K562 (cell line): ENCODE measurements at regions not wholly inside any gene's neighbourhood (a gene's known extent, or its start where the extent isn't known, plus 50 kb on each side); places are given as distances from the start of the nearest gene placed in this dataset.

Experiments used
- GATA2 ChIP-seq: sonication (generic); formaldehyde crosslinking; IDR thresholded peaks from 2 replicates; pipeline ENCODE4 v1.4.0; 2020; ENCODE audit warnings: mild to moderate bottlenecking, missing genetic modification reagents
- NFYB ChIP-seq: IDR thresholded peaks from 2 replicates; pipeline ENCODE4 v1.6.1; 2011; ENCODE audit warnings: mild to moderate bottlenecking, moderate library complexity; ENCODE audit not compliant: insufficient read length; ENCODE audit errors: extremely low read depth
- NR2C2 ChIP-seq, 2 experiments: fragments of 200-800 bp in 1 of 2; sonication (Bioruptor generic) in 1 of 2; sonication (generic) in 1 of 2; formaldehyde crosslinking in 1 of 2; IDR thresholded peaks; 2 replicates each; pipeline versions ENCODE4 v1.6.1 to v1.8.0; 2016 to 2022; ENCODE audit warnings: mild to moderate bottlenecking in 1 of 2, missing compliant biosample characterization in 1 of 2, missing genetic modification characterization in 1 of 2, missing genetic modification reagents in 1 of 2
- PHF8 ChIP-seq: fragments of 200-600 bp; sonication (generic); IDR thresholded peaks from 2 replicates; pipeline ENCODE4 v1.6.1; 2012; ENCODE audit warnings: mixed run types, mild to moderate bottlenecking, inconsistent platforms, low read length, moderate library complexity, borderline replicate concordance
- POLR2AphosphoS5 ChIP-seq: IDR thresholded peaks from 2 replicates; pipeline ENCODE4 v1.6.1; 2011; ENCODE audit warnings: mild to moderate bottlenecking, low read depth, low read length, moderate library complexity; ENCODE audit not compliant: control insufficient read depth, insufficient read depth
- SOX6 ChIP-seq: fragments of 450-650 bp; IDR thresholded peaks from 2 replicates; pipeline ENCODE4 v1.6.1; 2014; ENCODE audit warnings: mild to moderate bottlenecking
- ZNF12 ChIP-seq: sonication (generic); formaldehyde crosslinking; IDR thresholded peaks from 2 replicates; pipeline ENCODE4 v1.4.0; 2020; ENCODE audit warnings: mild to moderate bottlenecking, missing genetic modification reagents
- ZNF274 ChIP-seq: IDR thresholded peaks from 2 replicates; pipeline ENCODE4 v1.6.1; 2011; ENCODE audit warnings: low read depth, mild to moderate bottlenecking, low read length, moderate library complexity, borderline replicate concordance
- ZNF551 ChIP-seq: fragments of 250-450 bp; sonication (Bioruptor Pico); IDR thresholded peaks from 2 replicates; pipeline ENCODE4 v1.5.0; 2021; ENCODE audit warnings: mild to moderate bottlenecking, moderate library complexity
- ZSCAN29 ChIP-seq: fragments of 450-650 bp; IDR thresholded peaks from 2 replicates; pipeline ENCODE4 v1.6.1; 2017
- TF ChIP-seq, protein P1 (sequence below), 3 experiments: IDR thresholded peaks in 2 of 3; conservative IDR thresholded peaks in 1 of 3; 2 replicates each; pipeline ENCODE4 v1.5.1; 2011 to 2012; ENCODE audit warnings: low read length in 3 of 3, mild to moderate bottlenecking in 3 of 3, control low read depth in 2 of 3, improper control_type of control experiment in 1 of 3, inconsistent platforms in 1 of 3, low read depth in 1 of 3, mixed read lengths in 1 of 3, moderate library complexity in 1 of 3; ENCODE audit not compliant: insufficient read depth in 2 of 3
- TF ChIP-seq, protein P2 (sequence below): sonication (generic); formaldehyde crosslinking; IDR thresholded peaks from 2 replicates; pipeline ENCODE4 v1.9.0; 2022; ENCODE audit warnings: mild to moderate bottlenecking, missing genetic modification reagents
- TF ChIP-seq, protein P3 (sequence below): IDR thresholded peaks from 2 replicates; pipeline ENCODE4 v1.6.1; 2016; ENCODE audit warnings: missing genetic modification characterization, missing compliant biosample characterization

DNA sequence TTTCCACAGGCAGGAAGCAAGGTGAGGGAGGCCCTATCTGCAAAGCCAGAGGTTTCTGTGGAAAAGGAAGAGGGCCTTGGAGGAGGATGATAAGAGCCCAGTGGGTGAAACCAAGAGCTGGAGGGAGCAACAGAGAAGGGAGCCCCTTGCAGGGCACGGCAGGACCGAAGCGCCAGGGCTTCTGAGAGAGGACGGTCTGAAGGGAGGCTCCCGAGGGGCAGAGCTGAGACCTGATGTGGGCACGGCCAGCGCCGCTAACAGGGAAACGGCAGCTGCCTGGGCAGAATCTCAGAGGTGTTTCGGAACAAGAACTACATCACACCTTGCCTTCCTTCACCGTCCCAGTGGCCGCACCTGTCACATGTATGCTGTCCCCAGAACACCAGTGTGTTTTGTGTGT is 144.3 kb upstream of the ADARB2 start:
- TF ChIP-seq NR2C2 (CRISPR knock-in tag; IDR thresholded peaks at IDR 0.05): no peak
- no peak for TF ChIP-seq NR2C2 (tag; IDR thresholded peaks at IDR 0.05)
- TF ChIP-seq ZSCAN29: no peak
- no peak for TF ChIP-seq NFYB
- TF ChIP-seq ZNF12 (CRISPR knock-in tag): no peak
- TF ChIP-seq, protein P1, sequence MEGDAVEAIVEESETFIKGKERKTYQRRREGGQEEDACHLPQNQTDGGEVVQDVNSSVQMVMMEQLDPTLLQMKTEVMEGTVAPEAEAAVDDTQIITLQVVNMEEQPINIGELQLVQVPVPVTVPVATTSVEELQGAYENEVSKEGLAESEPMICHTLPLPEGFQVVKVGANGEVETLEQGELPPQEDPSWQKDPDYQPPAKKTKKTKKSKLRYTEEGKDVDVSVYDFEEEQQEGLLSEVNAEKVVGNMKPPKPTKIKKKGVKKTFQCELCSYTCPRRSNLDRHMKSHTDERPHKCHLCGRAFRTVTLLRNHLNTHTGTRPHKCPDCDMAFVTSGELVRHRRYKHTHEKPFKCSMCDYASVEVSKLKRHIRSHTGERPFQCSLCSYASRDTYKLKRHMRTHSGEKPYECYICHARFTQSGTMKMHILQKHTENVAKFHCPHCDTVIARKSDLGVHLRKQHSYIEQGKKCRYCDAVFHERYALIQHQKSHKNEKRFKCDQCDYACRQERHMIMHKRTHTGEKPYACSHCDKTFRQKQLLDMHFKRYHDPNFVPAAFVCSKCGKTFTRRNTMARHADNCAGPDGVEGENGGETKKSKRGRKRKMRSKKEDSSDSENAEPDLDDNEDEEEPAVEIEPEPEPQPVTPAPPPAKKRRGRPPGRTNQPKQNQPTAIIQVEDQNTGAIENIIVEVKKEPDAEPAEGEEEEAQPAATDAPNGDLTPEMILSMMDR (IDR thresholded peaks at IDR 0.05 in 2 of 3, conservative IDR thresholded peaks at IDR 0.05 in 1 of 3; ENCODE audit: insufficient read depth in 2 of 3, low read depth in 1 of 3, low read length in 3 of 3): no peak
- TF ChIP-seq, protein P2, sequence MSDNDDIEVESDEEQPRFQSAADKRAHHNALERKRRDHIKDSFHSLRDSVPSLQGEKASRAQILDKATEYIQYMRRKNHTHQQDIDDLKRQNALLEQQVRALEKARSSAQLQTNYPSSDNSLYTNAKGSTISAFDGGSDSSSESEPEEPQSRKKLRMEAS (CRISPR knock-in tag): no peak
- TF ChIP-seq, protein P3, sequence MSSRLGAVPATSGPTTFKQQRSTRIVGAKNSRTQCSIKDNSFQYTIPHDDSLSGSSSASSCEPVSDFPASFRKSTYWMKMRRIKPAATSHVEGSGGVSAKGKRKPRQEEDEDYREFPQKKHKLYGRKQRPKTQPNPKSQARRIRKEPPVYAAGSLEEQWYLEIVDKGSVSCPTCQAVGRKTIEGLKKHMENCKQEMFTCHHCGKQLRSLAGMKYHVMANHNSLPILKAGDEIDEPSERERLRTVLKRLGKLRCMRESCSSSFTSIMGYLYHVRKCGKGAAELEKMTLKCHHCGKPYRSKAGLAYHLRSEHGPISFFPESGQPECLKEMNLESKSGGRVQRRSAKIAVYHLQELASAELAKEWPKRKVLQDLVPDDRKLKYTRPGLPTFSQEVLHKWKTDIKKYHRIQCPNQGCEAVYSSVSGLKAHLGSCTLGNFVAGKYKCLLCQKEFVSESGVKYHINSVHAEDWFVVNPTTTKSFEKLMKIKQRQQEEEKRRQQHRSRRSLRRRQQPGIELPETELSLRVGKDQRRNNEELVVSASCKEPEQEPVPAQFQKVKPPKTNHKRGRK (tag): no peak
- TF ChIP-seq POLR2AphosphoS5: no peak
- no peak for TF ChIP-seq ZNF551 (CRISPR knock-in tag)
- no peak for TF ChIP-seq SOX6
- no peak for TF ChIP-seq PHF8
- no peak for TF ChIP-seq ZNF274
- TF ChIP-seq GATA2: no peak
